Nephron (organoid): ENCODE measurements at regions not wholly inside any gene's neighbourhood (a gene's known extent, or its start where the extent isn't known, plus 50 kb on each side); places are given as distances from the start of the nearest gene placed in this dataset.
A peak's percentile ranks its signal among the peaks of the same experiment; 100 is the strongest.

Experiments used
- H3K27ac Mint-ChIP-seq, 3 experiments: 2 replicates each; pipeline ENCODE4 v1.8.0; 2020; ENCODE audit warnings: mixed read lengths in 3 of 3, mild to moderate bottlenecking in 2 of 3, moderate library complexity in 1 of 3
- H3K27me3 Mint-ChIP-seq: 2 replicates; pipeline ENCODE4 v1.8.0; 2021; ENCODE audit warnings: low read depth, mild to moderate bottlenecking, moderate library complexity, mixed read lengths
- H3K36me3 Mint-ChIP-seq: 2 replicates; pipeline ENCODE4 v1.8.0; 2020; ENCODE audit warnings: low read depth, mixed read lengths
- H3K4me1 Mint-ChIP-seq: 2 replicates; pipeline ENCODE4 v1.8.0; 2020; ENCODE audit warnings: mixed read lengths
- H3K4me3 Mint-ChIP-seq, 3 experiments: 2 replicates each; pipeline ENCODE4 v1.8.0; 2020; ENCODE audit warnings: mild to moderate bottlenecking in 3 of 3, mixed read lengths in 3 of 3, moderate library complexity in 2 of 3
- H3K9me3 Mint-ChIP-seq: 2 replicates; pipeline ENCODE4 v1.8.0; 2020; ENCODE audit warnings: mixed read lengths
- TF ChIP-seq, protein P1 (sequence below), 3 experiments: fragments of 200-600 bp; sonication (generic); IDR thresholded peaks; one replicate each; pipeline ENCODE4 v1.5.0; 2021; ENCODE audit warnings: antibody characterized with exemption in 3 of 3; ENCODE audit not compliant: unreplicated experiment in 3 of 3

- Mint-ChIP-seq H3K9me3 (no peaks in the 10 kb centered on the region), H3K4me1 (no peaks in the 10 kb centered on the region), H3K4me3 (no peak overlapping the region), H3K27me3 (no peaks in the 10 kb centered on the region), H3K36me3 (no peaks in the 10 kb centered on the region), H3K27ac (no peak overlapping the region)
- TF ChIP-seq, protein P1, sequence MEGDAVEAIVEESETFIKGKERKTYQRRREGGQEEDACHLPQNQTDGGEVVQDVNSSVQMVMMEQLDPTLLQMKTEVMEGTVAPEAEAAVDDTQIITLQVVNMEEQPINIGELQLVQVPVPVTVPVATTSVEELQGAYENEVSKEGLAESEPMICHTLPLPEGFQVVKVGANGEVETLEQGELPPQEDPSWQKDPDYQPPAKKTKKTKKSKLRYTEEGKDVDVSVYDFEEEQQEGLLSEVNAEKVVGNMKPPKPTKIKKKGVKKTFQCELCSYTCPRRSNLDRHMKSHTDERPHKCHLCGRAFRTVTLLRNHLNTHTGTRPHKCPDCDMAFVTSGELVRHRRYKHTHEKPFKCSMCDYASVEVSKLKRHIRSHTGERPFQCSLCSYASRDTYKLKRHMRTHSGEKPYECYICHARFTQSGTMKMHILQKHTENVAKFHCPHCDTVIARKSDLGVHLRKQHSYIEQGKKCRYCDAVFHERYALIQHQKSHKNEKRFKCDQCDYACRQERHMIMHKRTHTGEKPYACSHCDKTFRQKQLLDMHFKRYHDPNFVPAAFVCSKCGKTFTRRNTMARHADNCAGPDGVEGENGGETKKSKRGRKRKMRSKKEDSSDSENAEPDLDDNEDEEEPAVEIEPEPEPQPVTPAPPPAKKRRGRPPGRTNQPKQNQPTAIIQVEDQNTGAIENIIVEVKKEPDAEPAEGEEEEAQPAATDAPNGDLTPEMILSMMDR (IDR thresholded peaks at IDR 0.05; ENCODE audit: unreplicated experiment in 3 of 3): no peak
Observed at GRCh38 chr4:11724731-11725130, 296.0 kb upstream of the HS3ST1 start.

GRCh38 chr4:11722223-11722622 lies 293.5 kb upstream of the HS3ST1 start:
- no peaks in the 10 kb centered on the region for H3K36me3 Mint-ChIP-seq
- H3K27ac Mint-ChIP-seq: no peak overlapping the region
- TF ChIP-seq, protein P1 (IDR thresholded peaks at IDR 0.05; ENCODE audit: unreplicated experiment in 3 of 3): no peak
- no peaks in the 10 kb centered on the region for H3K4me1 Mint-ChIP-seq
- H3K4me3 Mint-ChIP-seq: no peak overlapping the region
- H3K9me3 Mint-ChIP-seq: peaks cover 5% of the 10 kb centered on the region
- no peaks in the 10 kb centered on the region for H3K27me3 Mint-ChIP-seq

DNA sequence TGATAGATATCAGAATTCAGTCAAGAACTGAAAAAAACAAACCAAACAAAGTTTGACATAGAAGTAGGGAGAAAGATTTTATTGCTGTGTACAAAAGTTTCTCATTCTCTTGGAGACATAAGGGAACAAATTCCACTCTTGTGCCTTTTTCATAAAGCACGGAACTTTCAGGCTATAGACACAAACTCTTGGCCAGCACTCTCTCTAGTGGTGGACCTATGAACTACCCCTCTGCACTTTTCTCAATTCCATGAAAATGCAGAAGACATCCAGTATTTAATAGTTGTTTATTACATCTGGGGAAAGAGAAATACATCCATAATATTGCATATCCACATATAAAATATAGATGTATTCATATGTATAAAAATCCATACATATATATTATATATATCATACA lies 291.6 kb upstream of the HS3ST1 start:
- H3K27me3 Mint-ChIP-seq: no peaks in the 10 kb centered on the region
- H3K36me3 Mint-ChIP-seq: no peaks in the 10 kb centered on the region
- no peak overlapping the region for H3K4me3 Mint-ChIP-seq
- no peaks in the 10 kb centered on the region for H3K4me1 Mint-ChIP-seq
- peaks cover 8% of the 10 kb centered on the region for H3K9me3 Mint-ChIP-seq
- no peak overlapping the region for H3K27ac Mint-ChIP-seq
- TF ChIP-seq, protein P1 (IDR thresholded peaks at IDR 0.05; ENCODE audit: unreplicated experiment in 3 of 3): peak; percentile 54 to 75 (median 66)

DNA sequence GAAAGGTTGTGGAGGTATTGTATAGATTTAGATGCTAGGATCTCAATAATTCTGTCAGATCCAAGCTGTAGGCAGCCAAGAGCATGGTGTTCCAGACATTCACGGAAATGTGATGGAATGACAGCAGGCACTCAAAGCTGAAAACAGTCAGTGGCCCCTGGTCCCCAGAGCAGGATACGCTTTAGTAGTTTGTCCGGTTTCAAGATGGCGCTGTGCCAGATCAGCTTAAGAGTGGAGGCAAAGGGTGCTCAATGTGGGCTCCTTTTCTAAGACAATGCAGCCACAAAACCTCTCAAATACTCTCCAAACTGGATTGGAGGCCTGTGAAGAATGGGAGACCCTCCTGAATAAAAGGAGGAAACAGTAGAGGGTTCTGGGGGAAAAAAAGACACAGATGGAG lies 291.2 kb upstream of the HS3ST1 start:
- H3K9me3 Mint-ChIP-seq: peaks cover 8% of the 10 kb centered on the region
- TF ChIP-seq, protein P1 (IDR thresholded peaks at IDR 0.05; ENCODE audit: unreplicated experiment in 3 of 3): no peak
- no peaks in the 10 kb centered on the region for H3K4me1 Mint-ChIP-seq
- no peak overlapping the region for H3K27ac Mint-ChIP-seq
- H3K36me3 Mint-ChIP-seq: no peaks in the 10 kb centered on the region
- no peaks in the 10 kb centered on the region for H3K27me3 Mint-ChIP-seq
- no peak overlapping the region for H3K4me3 Mint-ChIP-seq

DNA sequence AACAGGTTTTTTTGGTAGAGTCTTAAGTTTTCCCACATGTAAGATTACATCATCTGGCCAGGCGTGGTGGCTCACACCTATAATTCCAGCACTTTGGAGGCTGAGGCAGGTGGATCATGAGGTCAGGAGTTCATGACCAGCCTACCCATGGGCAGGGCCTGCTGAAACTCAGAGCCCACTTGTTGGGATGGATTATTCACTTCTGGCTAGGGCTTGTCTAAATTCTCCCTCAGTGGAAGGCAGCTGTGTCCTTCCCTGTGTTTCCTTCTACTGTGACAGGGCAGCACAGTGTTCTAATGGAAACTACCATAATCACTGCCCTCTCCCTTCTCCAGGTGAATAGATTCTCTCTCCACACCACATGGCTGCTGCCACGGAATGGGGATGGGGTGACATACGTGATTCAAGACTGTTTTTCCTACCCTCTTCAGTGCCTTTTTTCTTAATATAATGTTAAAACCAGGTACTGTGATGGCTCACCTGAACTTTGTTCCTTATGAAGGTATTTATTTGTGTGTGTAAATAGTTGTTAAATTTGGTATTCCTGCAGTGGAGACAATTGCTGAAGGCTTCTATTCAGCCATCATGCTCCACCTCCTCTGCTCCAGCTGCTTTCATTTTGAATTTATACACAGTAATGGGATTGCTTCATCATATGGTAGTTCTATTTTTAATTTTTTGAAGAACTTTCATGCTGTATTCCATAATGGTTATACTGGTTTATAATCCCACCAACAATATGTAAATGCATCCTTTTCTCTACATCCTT lies 287.2 kb upstream of the HS3ST1 start:
- no peaks in the 10 kb centered on the region for H3K27me3 Mint-ChIP-seq
- no peak overlapping the region for H3K4me3 Mint-ChIP-seq
- H3K27ac Mint-ChIP-seq: no peak overlapping the region
- no peaks in the 10 kb centered on the region for H3K4me1 Mint-ChIP-seq
- TF ChIP-seq, protein P1 (IDR thresholded peaks at IDR 0.05; ENCODE audit: unreplicated experiment in 3 of 3): no peak
- no peaks in the 10 kb centered on the region for H3K36me3 Mint-ChIP-seq
- peaks cover 8% of the 10 kb centered on the region for H3K9me3 Mint-ChIP-seq
